Right cardiac atrium (tissue), 5 donors: ENCODE measurements at regions not wholly inside any gene's neighbourhood (a gene's known extent, or its start where the extent isn't known, plus 50 kb on each side); places are given as distances from the start of the nearest gene placed in this dataset.

Source experiments
- ATAC-seq, 2 donors: fragments of 200-7000 bp; cut with Tn5 transposase; one replicate each; pipeline versions ENCODE4 v1.8.0 to v1.9.1; 2020; ENCODE audit warnings: moderate library complexity in 2 of 2, mild to moderate bottlenecking in 1 of 2
- DNase-seq, 3 donors: peaks; one replicate each; pipeline ENCODE4 v3.0.0-alpha.2; 2020
- H3K27ac ChIP-seq: one replicate; pipeline ENCODE4 v1.5.1; 2013; ENCODE audit warnings: mild to moderate bottlenecking, low read length, control low read depth, moderate library complexity
- H3K27me3 ChIP-seq: one replicate; pipeline ENCODE4 v1.6.1; 2013; ENCODE audit not compliant: control insufficient read depth, insufficient read depth
- H3K4me1 ChIP-seq: one replicate; pipeline ENCODE4 v1.6.1; 2013; ENCODE audit warnings: low read length; ENCODE audit not compliant: control insufficient read depth, insufficient read depth
- H3K4me3 ChIP-seq: one replicate; pipeline ENCODE4 v1.5.1; 2013; ENCODE audit warnings: low read length, control low read depth
- H3K9me3 ChIP-seq: one replicate; pipeline ENCODE4 v1.6.1; 2013; ENCODE audit warnings: low read length; ENCODE audit not compliant: control insufficient read depth
- WGBS: extraction: QIAGEN DNeasy Blood & Tissue Kit; methylation state at CpG from one replicate; pipeline ENCODE4 v1.1.7; 2013; 5-methylcytosine and 5-hydroxymethylcytosine counted together
- intact Hi-C, 4 donors: fragments of 100-400 bp; cut with DNase I; formaldehyde crosslinking; loops; one replicate each; pipeline versions ENCODE4 v1.11.0 to v1.14.0; 2022 to 2023
- donor health status: healthy with polysubstance abuse.
- donor health status: DM: no; HTN: yes; CAD: no.
- donor health status: DM: no; HTN: no; CAD: no.
- donor health status: DM: no; HTN: yes; CAD: no; lungs with severe emphysema.
- donor health status: DM: yes; HTN: yes; CAD: no.

- H3K4me1 ChIP-seq: no peaks in the 10 kb centered on the region
- 40% methylated on average over 7 of the region's 7 CpGs for WGBS
- H3K4me3 ChIP-seq: no peak overlapping the region
- DNase-seq (no peak), ATAC-seq (no peak)
- H3K27ac ChIP-seq: no peak overlapping the region
- no peaks in the 10 kb centered on the region for H3K9me3 ChIP-seq
- no peaks in the 10 kb centered on the region for H3K27me3 ChIP-seq
- intact Hi-C loops: no loop called here
Measured at GRCh38 chr12:124097701-124098100, 124.7 kb downstream of the ZNF664 start.

- Histone ChIP-seq H3K4me3 (no peak overlapping the region), H3K9me3 (no peaks in the 10 kb centered on the region), H3K27me3 (no peaks in the 10 kb centered on the region), H3K4me1 (no peaks in the 10 kb centered on the region), H3K27ac (no peak overlapping the region)
- intact Hi-C loops: no loop called here
- DNase-seq (no peak), ATAC-seq (no peak)
- WGBS: 67% methylated on average over 14 of the region's 14 CpGs
Measured at GRCh38 chr12:124098101-124098757, 125.2 kb downstream of the ZNF664 start.

- Histone ChIP-seq H3K4me1 (no peaks in the 10 kb centered on the region), H3K4me3 (no peak overlapping the region), H3K9me3 (no peaks in the 10 kb centered on the region), H3K27me3 (no peaks in the 10 kb centered on the region), H3K27ac (no peak overlapping the region)
- ATAC-seq (no peak), DNase-seq (no peak)
- intact Hi-C loops: no loop called here
- 73% methylated on average over 8 of the region's 8 CpGs for WGBS
Measured at GRCh38 chr12:124098887-124099286, 125.9 kb downstream of the ZNF664 start.

- no peak for DNase-seq
- no peaks in the 10 kb centered on the region for H3K27me3 ChIP-seq
- intact Hi-C loops: no loop called here
Measured at GRCh38 chr12:124099661-124100060, 126.6 kb downstream of the ZNF664 start.

GRCh38 chr12:124100572-124101178 is 127.7 kb downstream of the ZNF664 start:
- H3K9me3 ChIP-seq: no peaks in the 10 kb centered on the region
- no peaks in the 10 kb centered on the region for H3K4me1 ChIP-seq
- 86% methylated on average over 26 of the region's 26 CpGs for WGBS
- DNase-seq: no peak
- intact Hi-C loops: no loop called here
- ATAC-seq: no peak
- no peaks in the 10 kb centered on the region for H3K27me3 ChIP-seq
- H3K27ac ChIP-seq: no peak overlapping the region
- no peak overlapping the region for H3K4me3 ChIP-seq

More at GRCh38 chr12:124099661-124100060, 126.6 kb downstream of the ZNF664 start:
- Histone ChIP-seq H3K9me3 (no peaks in the 10 kb centered on the region), H3K4me1 (no peaks in the 10 kb centered on the region), H3K27ac (no peak overlapping the region), H3K4me3 (no peak overlapping the region)
- no peak for ATAC-seq
- 90% methylated on average over 16 of the region's 16 CpGs for WGBS

GRCh38 chr12:124105546-124105945 is 132.5 kb downstream of the ZNF664 start:
- no peaks in the 10 kb centered on the region for H3K4me1 ChIP-seq
- H3K27me3 ChIP-seq: no peaks in the 10 kb centered on the region
- no peak for ATAC-seq
- H3K27ac ChIP-seq: no peak overlapping the region
- intact Hi-C loops: no loop called here
- H3K9me3 ChIP-seq: no peaks in the 10 kb centered on the region
- H3K4me3 ChIP-seq: no peak overlapping the region
- WGBS: 92% methylated on average over 14 of the region's 14 CpGs
- no peak for DNase-seq

- H3K4me1 ChIP-seq: no peaks in the 10 kb centered on the region
- no peak overlapping the region for H3K27ac ChIP-seq
- WGBS: 90% methylated on average over 4 of the region's 4 CpGs
- H3K4me3 ChIP-seq: no peak overlapping the region
- H3K9me3 ChIP-seq: no peaks in the 10 kb centered on the region
- intact Hi-C loops: no loop called here
- DNase-seq (no peak), ATAC-seq (no peak)
- no peaks in the 10 kb centered on the region for H3K27me3 ChIP-seq
Measured at GRCh38 chr12:124107351-124107750, 134.3 kb downstream of the ZNF664 start.

- intact Hi-C loops: no loop called here
- H3K9me3 ChIP-seq: no peaks in the 10 kb centered on the region
- H3K4me1 ChIP-seq: no peaks in the 10 kb centered on the region
- 64% methylated on average over 3 of the region's 3 CpGs for WGBS
- DNase-seq (no peak), ATAC-seq (peak in 1 of 2 donors; percentile 83)
- H3K27me3 ChIP-seq: no peaks in the 10 kb centered on the region
- no peak overlapping the region for H3K27ac ChIP-seq
- no peak overlapping the region for H3K4me3 ChIP-seq
Measured at GRCh38 chr12:124109760-124110159, 136.7 kb downstream of the ZNF664 start.

GRCh38 chr12:124110372-124110883 is 137.4 kb downstream of the ZNF664 start:
- no peaks in the 10 kb centered on the region for H3K27me3 ChIP-seq
- 97% methylated on average over 2 of the region's 2 CpGs for WGBS
- no peaks in the 10 kb centered on the region for H3K4me1 ChIP-seq
- DNase-seq: no peak
- no peak overlapping the region for H3K4me3 ChIP-seq
- no peak overlapping the region for H3K27ac ChIP-seq
- H3K9me3 ChIP-seq: no peaks in the 10 kb centered on the region
- intact Hi-C loops: no loop called here
- peak in 1 of 2 donors; percentile 67 for ATAC-seq

- no peak overlapping the region for H3K4me3 ChIP-seq
- no peaks in the 10 kb centered on the region for H3K27me3 ChIP-seq
- DNase-seq (no peak), ATAC-seq (peak in 1 of 2 donors; percentile 69)
- no peaks in the 10 kb centered on the region for H3K4me1 ChIP-seq
- WGBS: 60% methylated on average over 5 of the region's 5 CpGs
- intact Hi-C loops: no loop called here
- no peaks in the 10 kb centered on the region for H3K9me3 ChIP-seq
- H3K27ac ChIP-seq: no peak overlapping the region
Measured at GRCh38 chr12:124111006-124111405, 138.0 kb downstream of the ZNF664 start.

- no peak for DNase-seq
- intact Hi-C loops: no loop called here
- 85% methylated on average over 2 of the region's 2 CpGs for WGBS
Measured at GRCh38 chr12:124114316-124114715, 141.3 kb downstream of the ZNF664 start.

More at GRCh38 chr12:124114316-124114715, 141.3 kb downstream of the ZNF664 start:
- ATAC-seq: no peak
- H3K27me3 ChIP-seq: no peaks in the 10 kb centered on the region
- no peak overlapping the region for H3K27ac ChIP-seq
- H3K4me3 ChIP-seq: no peak overlapping the region
- no peaks in the 10 kb centered on the region for H3K9me3 ChIP-seq
- H3K4me1 ChIP-seq: no peaks in the 10 kb centered on the region
